ENCODE measurements at regions not wholly inside any gene's neighbourhood (a gene's known extent, or its start where the extent isn't known, plus 50 kb on each side); places are given as distances from the start of the nearest gene placed in this dataset.
A peak's percentile ranks its signal among the peaks of the same experiment; 100 is the strongest.

DNA sequence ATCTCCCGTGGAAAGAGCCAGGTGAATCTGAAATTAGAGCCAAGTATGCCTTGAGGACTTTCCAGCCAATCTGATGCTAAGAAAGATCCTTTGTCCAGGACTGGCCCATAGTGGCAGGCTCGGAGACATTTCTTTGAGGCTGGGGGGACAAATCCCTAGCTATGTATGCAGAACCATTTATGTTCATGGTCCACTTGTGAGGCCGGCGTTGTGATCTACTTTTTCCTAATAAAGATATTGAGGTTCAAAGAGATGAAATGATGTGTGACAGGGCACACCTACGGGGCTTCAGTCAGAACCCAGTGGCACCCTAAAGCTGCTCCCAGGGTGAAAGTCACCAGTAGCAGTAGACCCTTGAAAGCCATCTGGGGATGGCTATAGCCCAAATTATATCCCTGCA is 120.3 kb upstream of the MAFB start:
- Histone ChIP-seq H3K27me3 (ENCODE audit: control insufficient read depth, insufficient read depth, low read length) (no peaks in the 10 kb centered on the region), H3K36me3 (replicated peaks; ENCODE audit: control insufficient read depth, insufficient read depth, low read length) (no peaks in the 10 kb centered on the region), H3K4me3 (ENCODE audit: insufficient read depth, low read depth, low read length) (no peak overlapping the region)
- DNase-seq = no peak

DNA sequence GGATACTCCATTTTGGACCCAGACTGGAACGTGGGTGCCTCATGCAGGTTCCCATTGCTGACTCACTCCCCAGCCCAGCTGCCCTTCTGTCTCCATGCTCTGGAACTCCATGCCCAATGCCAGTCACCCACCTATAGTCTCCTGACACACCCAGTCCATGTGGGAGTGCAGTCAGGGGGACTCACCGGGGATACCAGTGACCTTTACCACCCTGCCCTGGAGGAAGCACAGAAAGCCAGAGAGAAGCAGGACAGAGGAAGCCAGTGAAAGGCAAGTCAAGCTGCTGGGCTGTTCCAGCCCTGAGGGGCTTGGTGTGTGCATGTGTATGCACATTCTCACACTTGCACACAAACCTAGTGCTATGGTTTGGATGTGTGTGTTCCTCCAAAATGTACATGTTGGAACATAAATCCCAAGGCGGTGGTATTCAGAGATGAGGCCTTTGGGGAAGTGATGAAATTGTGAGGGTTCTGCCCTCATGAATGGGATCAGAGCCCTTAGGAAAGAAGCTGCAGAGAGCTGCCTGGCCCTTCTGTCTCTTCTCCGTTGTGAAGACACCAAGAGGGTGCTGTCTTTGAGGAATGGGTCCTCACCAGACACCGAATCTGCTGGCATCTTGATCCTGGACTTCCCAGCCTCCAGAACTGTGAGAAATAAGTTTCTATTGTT is 121.4 kb upstream of the MAFB start:
- Histone ChIP-seq H3K36me3 (replicated peaks; ENCODE audit: control insufficient read depth, insufficient read depth, low read length) (no peaks in the 10 kb centered on the region), H3K27me3 (ENCODE audit: control insufficient read depth, insufficient read depth, low read length) (no peaks in the 10 kb centered on the region), H3K4me3 (ENCODE audit: insufficient read depth, low read depth, low read length) (no peak overlapping the region)
- no peak for DNase-seq

- no peak overlapping the region for H3K4me3 ChIP-seq (ENCODE audit: insufficient read depth, low read depth, low read length)
- no peak for DNase-seq
- no peaks in the 10 kb centered on the region for H3K27me3 ChIP-seq (ENCODE audit: control insufficient read depth, insufficient read depth, low read length)
- H3K36me3 ChIP-seq (replicated peaks; ENCODE audit: control insufficient read depth, insufficient read depth, low read length) = no peaks in the 10 kb centered on the region
Observed at GRCh38 chr20:40811004-40811403, 122.0 kb upstream of the MAFB start.

GRCh38 chr20:40811660-40812414 is 122.8 kb upstream of the MAFB start:
- peak; percentile 68 for DNase-seq
- Histone ChIP-seq H3K4me3 (ENCODE audit: insufficient read depth, low read depth, low read length) (no peak overlapping the region), H3K27me3 (ENCODE audit: control insufficient read depth, insufficient read depth, low read length) (no peaks in the 10 kb centered on the region), H3K36me3 (replicated peaks; ENCODE audit: control insufficient read depth, insufficient read depth, low read length) (no peaks in the 10 kb centered on the region)

DNA sequence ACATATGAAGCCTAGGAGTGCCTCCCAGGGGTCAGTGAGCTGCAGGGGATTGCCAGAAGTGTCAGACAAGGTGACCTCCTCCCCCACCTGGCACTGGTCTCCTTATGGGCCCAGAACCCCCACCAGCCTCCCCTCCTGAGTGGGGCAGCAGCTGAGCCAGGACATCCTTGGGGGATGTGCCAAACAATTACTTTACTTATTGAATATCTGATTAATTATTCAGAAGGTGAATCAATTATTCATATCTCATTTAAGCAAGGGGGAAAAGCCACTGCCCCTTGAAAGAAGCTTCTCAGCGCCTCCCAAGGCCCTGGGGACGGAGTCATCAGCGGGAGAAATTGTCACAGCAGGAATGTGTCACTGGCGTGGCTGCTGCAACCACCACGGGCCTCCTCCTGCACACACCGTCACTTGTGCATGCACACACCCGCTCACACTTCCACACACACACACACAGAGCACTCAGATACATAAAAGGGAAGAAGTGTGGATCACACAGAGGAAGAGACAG is 123.4 kb upstream of the MAFB start:
- H3K27me3 ChIP-seq (ENCODE audit: control insufficient read depth, insufficient read depth, low read length) = no peaks in the 10 kb centered on the region
- DNase-seq = no peak
- H3K4me3 ChIP-seq (ENCODE audit: insufficient read depth, low read depth, low read length) = no peak overlapping the region
- H3K36me3 ChIP-seq (replicated peaks; ENCODE audit: control insufficient read depth, insufficient read depth, low read length) = no peaks in the 10 kb centered on the region

DNA sequence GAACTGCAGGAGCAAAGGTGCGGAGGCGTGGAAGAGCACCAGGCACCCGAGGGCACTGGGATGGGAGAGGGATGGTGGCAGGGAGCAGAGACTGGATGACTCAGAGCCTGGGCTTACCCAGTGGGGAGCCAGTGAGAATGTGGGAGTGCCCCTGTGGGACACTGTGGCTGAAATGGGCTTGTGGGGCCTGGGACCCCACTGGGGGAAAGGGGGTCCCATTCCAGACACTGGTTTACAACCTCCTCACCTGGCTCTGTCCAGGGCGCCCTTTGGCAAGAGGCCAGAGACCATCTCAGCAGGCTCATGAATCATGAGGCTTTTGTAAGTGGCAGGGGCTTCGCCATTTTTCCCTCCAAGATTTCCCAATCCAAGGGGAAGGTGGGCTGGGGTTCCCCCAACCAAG is 124.0 kb upstream of the MAFB start:
- DNase-seq = no peak
- no peaks in the 10 kb centered on the region for H3K36me3 ChIP-seq (replicated peaks; ENCODE audit: control insufficient read depth, insufficient read depth, low read length)
- H3K4me3 ChIP-seq (ENCODE audit: insufficient read depth, low read depth, low read length) = no peak overlapping the region
- H3K27me3 ChIP-seq (ENCODE audit: control insufficient read depth, insufficient read depth, low read length) = no peaks in the 10 kb centered on the region

- Histone ChIP-seq H3K36me3 (replicated peaks; ENCODE audit: control insufficient read depth, insufficient read depth, low read length) (no peaks in the 10 kb centered on the region), H3K27me3 (ENCODE audit: control insufficient read depth, insufficient read depth, low read length) (no peaks in the 10 kb centered on the region), H3K4me3 (ENCODE audit: insufficient read depth, low read depth, low read length) (no peak overlapping the region)
- no peak for DNase-seq
Observed at GRCh38 chr20:40813708-40814630, 124.9 kb upstream of the MAFB start.

DNA sequence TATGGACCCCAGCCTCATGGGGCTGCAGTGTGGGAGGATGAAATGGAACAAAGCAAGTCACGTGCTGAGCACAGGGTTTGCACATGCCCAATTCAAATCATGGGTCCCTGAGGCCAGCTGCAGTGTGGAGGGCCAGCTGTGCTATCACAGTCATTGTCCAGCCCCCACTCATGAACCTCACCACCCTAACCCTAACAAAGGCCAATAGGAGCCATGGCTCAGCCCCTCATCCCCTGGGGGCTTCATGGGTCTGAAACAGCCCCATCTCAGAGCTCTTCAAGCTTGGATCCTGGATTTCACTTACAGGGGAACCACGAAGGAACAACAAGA is 125.6 kb upstream of the MAFB start:
- no peak for DNase-seq
- Histone ChIP-seq H3K4me3 (ENCODE audit: insufficient read depth, low read depth, low read length) (no peak overlapping the region), H3K36me3 (replicated peaks; ENCODE audit: control insufficient read depth, insufficient read depth, low read length) (no peaks in the 10 kb centered on the region), H3K27me3 (ENCODE audit: control insufficient read depth, insufficient read depth, low read length) (no peaks in the 10 kb centered on the region)

DNA sequence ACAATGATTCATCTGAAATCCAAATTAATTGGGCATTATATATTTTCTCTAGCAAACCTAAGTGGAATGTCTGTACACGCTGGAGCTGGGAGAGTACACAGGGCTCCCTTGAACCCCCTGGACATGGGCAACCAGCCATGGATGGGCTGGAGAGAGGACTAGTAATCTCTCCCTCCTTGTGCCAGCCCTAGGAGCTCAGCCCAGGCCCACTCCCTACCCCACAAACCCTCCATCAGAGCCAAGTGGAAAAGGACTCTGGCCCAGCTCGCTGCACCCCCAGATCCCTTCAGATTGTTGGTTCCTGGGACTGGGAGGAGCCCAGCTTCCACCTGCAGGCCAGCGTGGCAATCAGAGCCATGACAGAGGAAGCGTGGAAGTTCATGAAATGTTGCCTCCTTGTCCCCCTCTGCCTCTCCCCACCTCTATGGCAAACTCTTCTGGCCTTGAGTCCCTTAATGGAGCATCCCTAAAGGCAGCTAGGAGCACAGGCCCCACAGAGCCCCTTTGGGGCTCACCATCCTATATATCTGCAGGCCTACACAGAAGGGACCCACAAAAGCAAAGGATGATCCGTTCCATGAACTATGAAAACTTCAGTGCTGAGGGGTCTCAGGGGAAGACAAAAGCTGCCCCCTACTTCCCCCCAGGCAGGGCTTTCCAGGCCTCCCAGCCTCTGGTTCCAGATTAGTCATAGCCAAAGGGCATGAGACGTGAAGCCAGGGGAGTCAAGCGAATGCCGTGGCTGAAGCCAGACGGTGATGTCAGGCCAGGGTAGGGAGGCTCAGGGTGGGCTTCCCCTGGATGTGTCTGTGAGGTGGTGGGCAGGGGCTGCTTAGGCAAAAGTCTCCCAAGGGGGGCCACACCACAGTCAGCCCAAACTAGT is 126.4 kb upstream of the MAFB start:
- DNase-seq = no peak
- Histone ChIP-seq H3K27me3 (ENCODE audit: control insufficient read depth, insufficient read depth, low read length) (no peaks in the 10 kb centered on the region), H3K4me3 (ENCODE audit: insufficient read depth, low read depth, low read length) (no peak overlapping the region), H3K36me3 (replicated peaks; ENCODE audit: control insufficient read depth, insufficient read depth, low read length) (no peaks in the 10 kb centered on the region)

DNA sequence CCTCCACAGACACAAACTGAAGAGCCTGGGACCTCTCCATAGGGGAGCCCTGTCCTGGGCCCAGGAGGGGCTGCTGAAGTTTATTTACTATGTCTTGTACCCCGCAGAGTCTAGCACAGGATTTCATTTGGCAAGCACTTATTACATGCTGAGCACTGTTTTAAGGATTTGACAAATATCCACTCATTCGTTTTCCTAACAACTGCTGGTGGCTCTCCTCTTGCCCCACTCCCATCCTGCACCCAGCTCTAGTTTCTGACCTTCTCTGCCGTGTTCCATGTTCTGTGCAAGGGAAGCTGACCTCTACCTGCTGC is 127.0 kb upstream of the MAFB start:
- H3K36me3 ChIP-seq (replicated peaks; ENCODE audit: control insufficient read depth, insufficient read depth, low read length) = no peaks in the 10 kb centered on the region
- no peak overlapping the region for H3K4me3 ChIP-seq (ENCODE audit: insufficient read depth, low read depth, low read length)
- DNase-seq = no peak
- no peaks in the 10 kb centered on the region for H3K27me3 ChIP-seq (ENCODE audit: control insufficient read depth, insufficient read depth, low read length)

DNA sequence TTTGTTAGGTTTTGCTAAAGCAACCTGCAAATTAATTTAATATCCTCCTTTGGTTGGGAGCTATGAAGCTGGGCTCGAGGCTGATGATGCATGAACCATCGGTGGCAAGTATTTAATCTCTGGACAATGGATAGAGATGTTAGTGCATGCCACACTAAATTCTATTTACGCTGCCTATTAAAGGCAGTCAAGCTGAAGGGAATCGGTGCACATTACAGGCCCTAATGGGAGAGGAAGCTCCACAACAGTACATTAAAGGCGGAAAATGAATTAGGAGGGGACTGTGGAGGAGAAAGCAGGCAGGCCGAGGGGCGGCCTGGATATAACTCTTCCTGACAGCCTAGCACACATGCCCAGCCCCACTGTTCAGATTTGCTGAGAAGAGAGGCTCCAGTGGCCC is 132.4 kb upstream of the MAFB start:
- Histone ChIP-seq H3K4me3 (ENCODE audit: insufficient read depth, low read depth, low read length) (no peak overlapping the region), H3K36me3 (replicated peaks; ENCODE audit: control insufficient read depth, insufficient read depth, low read length) (no peaks in the 10 kb centered on the region), H3K27me3 (ENCODE audit: control insufficient read depth, insufficient read depth, low read length) (no peaks in the 10 kb centered on the region)
- no peak for DNase-seq

DNA sequence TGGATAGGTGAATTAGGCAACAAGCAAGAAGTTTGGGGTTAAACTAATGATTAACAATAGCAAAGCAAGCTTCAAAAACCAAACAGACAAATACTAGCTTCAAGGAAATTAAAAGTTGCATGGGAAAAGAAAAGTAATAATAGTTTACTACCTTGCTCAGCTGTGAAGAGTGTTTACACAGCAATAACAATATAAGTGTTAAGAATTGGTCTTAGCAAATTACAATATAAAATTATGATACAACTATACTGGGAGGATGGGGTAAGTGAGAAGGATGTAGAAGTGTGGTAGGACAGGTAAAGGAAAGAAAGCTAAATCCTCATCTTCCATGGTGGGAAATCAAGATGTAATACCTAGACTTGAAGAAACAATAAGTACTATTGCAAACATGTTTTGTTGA is 137.7 kb upstream of the MAFB start:
- Histone ChIP-seq H3K36me3 (replicated peaks; ENCODE audit: control insufficient read depth, insufficient read depth, low read length) (no peaks in the 10 kb centered on the region), H3K27me3 (ENCODE audit: control insufficient read depth, insufficient read depth, low read length) (no peaks in the 10 kb centered on the region), H3K4me3 (ENCODE audit: insufficient read depth, low read depth, low read length) (no peak overlapping the region)
- DNase-seq = no peak

DNA sequence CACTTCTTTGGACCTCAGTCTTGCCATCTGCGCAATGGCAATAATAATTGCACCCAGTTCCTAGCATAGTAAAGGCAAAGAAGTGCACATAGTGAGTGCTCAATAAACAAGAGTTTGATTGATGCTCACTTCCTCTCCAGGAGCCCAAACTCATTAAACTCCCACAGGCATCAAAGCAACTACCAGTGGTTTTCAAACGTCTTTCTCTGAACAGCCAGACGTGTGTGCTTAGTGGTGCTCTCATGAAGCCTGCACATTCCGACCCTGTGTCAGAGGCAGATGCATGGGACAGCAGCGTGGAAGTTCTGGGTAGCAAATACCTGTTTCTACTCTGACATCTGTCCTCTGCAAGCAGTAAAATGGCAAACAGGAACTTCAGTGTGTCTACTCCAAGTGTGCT is 146.3 kb upstream of the MAFB start:
- no peak for DNase-seq
- no peaks in the 10 kb centered on the region for H3K36me3 ChIP-seq (replicated peaks; ENCODE audit: control insufficient read depth, insufficient read depth, low read length)
- H3K4me3 ChIP-seq (ENCODE audit: insufficient read depth, low read depth, low read length) = no peak overlapping the region
- H3K27me3 ChIP-seq (ENCODE audit: control insufficient read depth, insufficient read depth, low read length) = no peaks in the 10 kb centered on the region

- DNase-seq = no peak
- Histone ChIP-seq H3K36me3 (replicated peaks; ENCODE audit: control insufficient read depth, insufficient read depth, low read length) (no peaks in the 10 kb centered on the region), H3K4me3 (ENCODE audit: insufficient read depth, low read depth, low read length) (no peak overlapping the region), H3K27me3 (ENCODE audit: control insufficient read depth, insufficient read depth, low read length) (no peaks in the 10 kb centered on the region)
Observed at GRCh38 chr20:40838509-40838908, 149.5 kb upstream of the MAFB start.
